ENCODE measurements at regions not wholly inside any gene's neighbourhood (a gene's known extent, or its start where the extent isn't known, plus 50 kb on each side); places are given as distances from the start of the nearest gene placed in this dataset.
"Not testable (repeated sequence)": the region's sequence is repeated elsewhere in the genome, so short reads cannot be mapped to it uniquely, and the experiment has no call there.

- Mint-ChIP-seq H3K4me1 (no peaks in the 10 kb centered on the region), H3K9me3 (peaks cover 0 to 16% (median 6%) of the 10 kb centered on the region in 9 donors), H3K27me3 (no peaks in the 10 kb centered on the region), H3K36me3 (peaks cover 0 to 5% (median 0%) of the 10 kb centered on the region in 3 donors), H3K27ac (no peak overlapping the region), H3K4me3 (no peak overlapping the region)
- no peak for ATAC-seq
- POLR2A ChIA-PET, result no interaction called here
- DNase-seq, result no peak
These were observed 80.7 kb downstream of the TFAP2B start for GRCh38 chr6:50899306-50899870.

GRCh38 chr6:50902260-50902659, 83.6 kb downstream of the TFAP2B start:
- no peaks in the 10 kb centered on the region for H3K27me3 Mint-ChIP-seq
- no peak overlapping the region for H3K27ac Mint-ChIP-seq
- no peak overlapping the region for H3K4me3 Mint-ChIP-seq
- peaks cover 0 to 15% (median 2%) of the 10 kb centered on the region in 9 donors for H3K9me3 Mint-ChIP-seq
- POLR2A ChIA-PET, result no interaction called here
- DNase-seq (no peak), ATAC-seq (no peak)
- no peaks in the 10 kb centered on the region for H3K4me1 Mint-ChIP-seq
- no peaks in the 10 kb centered on the region for H3K36me3 Mint-ChIP-seq

DNA sequence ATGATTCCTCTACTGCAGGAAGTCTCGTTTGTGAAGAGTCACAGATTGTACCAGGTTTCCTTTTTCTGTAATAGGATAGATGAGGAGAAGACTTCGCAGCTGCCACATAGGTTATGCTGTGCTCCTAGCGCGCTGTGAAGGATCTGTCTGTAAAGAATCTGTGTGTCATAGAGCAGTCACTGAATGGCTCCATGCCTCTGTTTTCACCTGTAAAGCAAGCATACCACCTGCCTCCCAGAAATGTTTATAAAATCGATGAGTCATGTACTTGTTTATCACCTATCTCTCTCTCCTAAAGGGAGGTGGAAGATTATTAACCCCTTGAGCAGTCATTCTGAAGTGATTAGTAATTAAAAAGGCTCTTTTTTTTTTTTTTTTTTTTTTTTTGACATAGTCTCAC, 86.6 kb downstream of the TFAP2B start:
- H3K27me3 Mint-ChIP-seq, result no peaks in the 10 kb centered on the region
- peaks cover 0 to 10% (median 2%) of the 10 kb centered on the region in 9 donors for H3K9me3 Mint-ChIP-seq
- no peak overlapping the region for H3K4me3 Mint-ChIP-seq
- no peak overlapping the region for H3K27ac Mint-ChIP-seq
- POLR2A ChIA-PET, result no interaction called here
- DNase-seq (no peak), ATAC-seq (no peak)
- no peaks in the 10 kb centered on the region for H3K4me1 Mint-ChIP-seq
- no peaks in the 10 kb centered on the region for H3K36me3 Mint-ChIP-seq

- POLR2A ChIA-PET, result no interaction called here
- no peaks in the 10 kb centered on the region for H3K4me1 Mint-ChIP-seq
- ATAC-seq, result no peak
- DNase-seq, result no peak
- no peaks in the 10 kb centered on the region for H3K27me3 Mint-ChIP-seq
- H3K9me3 Mint-ChIP-seq, result peaks cover 0 to 10% (median 2%) of the 10 kb centered on the region in 9 donors
- no peak overlapping the region for H3K4me3 Mint-ChIP-seq
- H3K36me3 Mint-ChIP-seq, result no peaks in the 10 kb centered on the region
- H3K27ac Mint-ChIP-seq, result no peak overlapping the region
These were observed 88.9 kb downstream of the TFAP2B start for GRCh38 chr6:50907565-50907964.

- H3K4me1 Mint-ChIP-seq, result no peaks in the 10 kb centered on the region
These were observed 94.6 kb downstream of the TFAP2B start for GRCh38 chr6:50913105-50913770.

GRCh38 chr6:50921378-50921777, 102.7 kb downstream of the TFAP2B start:
- H3K27me3 Mint-ChIP-seq, H3K4me1 Mint-ChIP-seq, POLR2A ChIA-PET, H3K36me3 Mint-ChIP-seq, ATAC-seq, H3K4me3 Mint-ChIP-seq, H3K27ac Mint-ChIP-seq: not testable (repeated sequence)
- peak in 1 of 10 donors; percentile 55 for DNase-seq
- peaks cover 4 to 35% (median 15%) of the 10 kb centered on the region in 9 donors for H3K9me3 Mint-ChIP-seq

More at GRCh38 chr6:50913105-50913770, 94.6 kb downstream of the TFAP2B start:
- no peak for ATAC-seq
- POLR2A ChIA-PET, result no interaction called here
- Mint-ChIP-seq H3K36me3 (no peaks in the 10 kb centered on the region), H3K27me3 (no peaks in the 10 kb centered on the region), H3K27ac (no peak overlapping the region), H3K4me3 (no peak overlapping the region), H3K9me3 (peaks cover 0 to 18% (median 9%) of the 10 kb centered on the region in 9 donors)
- no peak for DNase-seq

DNA sequence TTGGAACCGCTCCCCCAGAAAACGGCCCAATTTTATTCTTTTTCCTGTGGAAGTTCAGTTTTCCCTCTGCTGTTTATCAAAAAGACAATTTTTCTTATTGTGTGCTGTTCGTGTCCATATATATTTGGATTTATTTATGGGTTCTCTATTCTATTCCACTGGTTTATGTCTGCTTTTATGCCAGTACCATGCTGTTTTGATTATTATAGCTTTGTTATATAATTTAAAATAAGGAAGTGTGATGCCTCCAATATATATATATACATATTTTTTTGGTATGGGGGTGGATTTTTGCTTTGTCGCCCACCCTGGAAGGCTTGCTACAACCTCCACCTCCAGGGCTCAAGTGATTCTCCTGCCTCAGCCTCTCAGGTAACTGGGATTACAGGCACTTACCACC, 103.3 kb downstream of the TFAP2B start:
- H3K36me3 Mint-ChIP-seq, result no peaks in the 10 kb centered on the region
- no peak overlapping the region for H3K27ac Mint-ChIP-seq
- H3K4me3 Mint-ChIP-seq, result no peak overlapping the region
- ATAC-seq, result no peak
- POLR2A ChIA-PET, result no interaction called here
- no peak for DNase-seq
- no peaks in the 10 kb centered on the region for H3K27me3 Mint-ChIP-seq
- peaks cover 4 to 35% (median 15%) of the 10 kb centered on the region in 9 donors for H3K9me3 Mint-ChIP-seq
- peaks cover 0 to 1% (median 0%) of the 10 kb centered on the region in 4 donors for H3K4me1 Mint-ChIP-seq

- ATAC-seq (no peak), DNase-seq (no peak)
- Mint-ChIP-seq H3K27me3 (no peaks in the 10 kb centered on the region), H3K36me3 (no peaks in the 10 kb centered on the region), H3K4me3 (no peak overlapping the region), H3K9me3 (peaks cover 4 to 35% (median 15%) of the 10 kb centered on the region in 9 donors), H3K4me1 (peaks cover 0 to 1% (median 0%) of the 10 kb centered on the region in 4 donors), H3K27ac (no peak overlapping the region)
- POLR2A ChIA-PET, result no interaction called here
These were observed 104.2 kb downstream of the TFAP2B start for GRCh38 chr6:50922579-50923525.

GRCh38 chr6:50924758-50925157, 106.1 kb downstream of the TFAP2B start:
- Mint-ChIP-seq H3K36me3 (no peaks in the 10 kb centered on the region), H3K4me1 (peaks cover 0 to 1% (median 0%) of the 10 kb centered on the region in 4 donors), H3K27ac (no peak overlapping the region), H3K4me3 (no peak overlapping the region), H3K9me3 (peaks cover 0 to 31% (median 11%) of the 10 kb centered on the region in 9 donors), H3K27me3 (no peaks in the 10 kb centered on the region)
- no peak for ATAC-seq
- POLR2A ChIA-PET, result no interaction called here
- DNase-seq, result no peak

DNA sequence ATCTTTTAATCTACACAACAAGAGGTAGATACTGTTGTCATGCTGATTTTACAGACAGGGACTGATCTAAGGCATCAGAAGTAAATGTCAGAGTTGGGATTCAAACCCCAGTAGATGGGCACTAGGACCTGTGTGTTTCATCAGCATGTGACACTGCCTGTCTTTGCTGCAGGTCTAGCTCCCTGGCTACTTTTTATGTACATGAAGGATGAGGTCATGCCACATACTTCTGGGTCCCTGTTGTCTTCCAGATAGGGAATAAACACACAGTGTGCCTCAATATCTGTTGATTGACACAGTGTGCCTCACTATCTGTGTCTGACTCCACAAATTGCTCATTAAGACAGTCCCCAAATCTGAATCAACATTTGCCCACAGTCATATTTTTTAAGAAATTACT, 106.9 kb downstream of the TFAP2B start:
- Mint-ChIP-seq H3K4me1 (no peaks in the 10 kb centered on the region), H3K36me3 (no peaks in the 10 kb centered on the region), H3K4me3 (no peak overlapping the region), H3K27ac (no peak overlapping the region), H3K9me3 (peaks cover 0 to 23% (median 8%) of the 10 kb centered on the region in 9 donors), H3K27me3 (no peaks in the 10 kb centered on the region)
- POLR2A ChIA-PET, result no interaction called here
- DNase-seq, result no peak
- no peak for ATAC-seq

DNA sequence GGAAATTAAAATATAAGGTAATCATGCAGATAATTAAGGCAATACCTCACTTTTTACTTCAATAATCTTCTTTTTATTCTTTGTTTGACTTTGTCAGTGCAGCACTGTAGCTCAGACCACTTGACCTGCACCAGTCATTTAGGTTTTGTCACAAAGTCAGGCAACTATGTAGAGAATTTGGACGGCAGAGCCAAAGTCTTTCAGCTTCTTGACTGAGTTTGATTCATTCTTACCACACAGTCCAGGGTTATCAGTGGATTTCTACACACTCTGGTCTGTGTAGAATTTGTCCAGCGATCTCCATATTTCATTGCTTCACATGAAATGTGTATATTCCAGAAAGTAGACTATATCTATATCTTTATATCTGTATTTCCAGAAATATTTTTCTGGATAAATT, 107.3 kb downstream of the TFAP2B start:
- Mint-ChIP-seq H3K27ac (no peak overlapping the region), H3K27me3 (no peaks in the 10 kb centered on the region), H3K36me3 (no peaks in the 10 kb centered on the region), H3K9me3 (peaks cover 0 to 20% (median 8%) of the 10 kb centered on the region in 9 donors), H3K4me1 (no peaks in the 10 kb centered on the region), H3K4me3 (no peak overlapping the region)
- POLR2A ChIA-PET, result no interaction called here
- DNase-seq (no peak), ATAC-seq (no peak)

DNA sequence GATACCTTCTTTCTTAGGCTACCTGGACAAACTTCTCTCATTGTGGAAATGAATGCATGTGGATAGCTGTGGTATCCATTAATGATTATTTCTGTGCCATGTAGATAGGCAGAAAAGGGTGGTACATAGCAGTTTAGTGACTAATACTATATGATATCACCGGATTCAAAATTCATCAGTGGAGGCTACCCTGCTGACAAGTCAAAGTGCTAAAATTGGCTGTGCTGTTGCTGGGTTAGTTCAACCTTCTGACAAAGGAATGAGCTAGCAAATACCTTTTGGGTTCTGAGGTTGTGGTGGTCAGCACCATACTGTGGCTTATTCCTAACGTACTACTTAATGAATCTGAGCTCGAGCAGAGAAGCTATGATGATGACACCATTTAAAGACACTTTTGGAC, 109.1 kb downstream of the TFAP2B start:
- no peaks in the 10 kb centered on the region for H3K4me1 Mint-ChIP-seq
- ATAC-seq (no peak), DNase-seq (no peak)
- H3K27me3 Mint-ChIP-seq, result no peaks in the 10 kb centered on the region
- no peak overlapping the region for H3K27ac Mint-ChIP-seq
- H3K36me3 Mint-ChIP-seq, result no peaks in the 10 kb centered on the region
- peaks cover 0 to 14% (median 4%) of the 10 kb centered on the region in 9 donors for H3K9me3 Mint-ChIP-seq
- no peak overlapping the region for H3K4me3 Mint-ChIP-seq
- POLR2A ChIA-PET, result no interaction called here

GRCh38 chr6:50929323-50929722, 110.7 kb downstream of the TFAP2B start:
- POLR2A ChIA-PET, result no interaction called here
- no peak for ATAC-seq
- H3K9me3 Mint-ChIP-seq, result peaks cover 0 to 5% (median 2%) of the 10 kb centered on the region in 9 donors

More at GRCh38 chr6:50929323-50929722, 110.7 kb downstream of the TFAP2B start:
- Mint-ChIP-seq H3K27ac (no peak overlapping the region), H3K4me1 (no peaks in the 10 kb centered on the region), H3K36me3 (no peaks in the 10 kb centered on the region), H3K27me3 (no peaks in the 10 kb centered on the region), H3K4me3 (no peak overlapping the region)
- DNase-seq, result no peak
